ENCODE measurements at regions not wholly inside any gene's neighbourhood (a gene's known extent, or its start where the extent isn't known, plus 50 kb on each side); places are given as distances from the start of the nearest gene placed in this dataset.

GRCh38 chr2:145644820-145645302 is 1124.9 kb upstream of the ZEB2 start:
- TF ChIP-seq, protein P1, sequence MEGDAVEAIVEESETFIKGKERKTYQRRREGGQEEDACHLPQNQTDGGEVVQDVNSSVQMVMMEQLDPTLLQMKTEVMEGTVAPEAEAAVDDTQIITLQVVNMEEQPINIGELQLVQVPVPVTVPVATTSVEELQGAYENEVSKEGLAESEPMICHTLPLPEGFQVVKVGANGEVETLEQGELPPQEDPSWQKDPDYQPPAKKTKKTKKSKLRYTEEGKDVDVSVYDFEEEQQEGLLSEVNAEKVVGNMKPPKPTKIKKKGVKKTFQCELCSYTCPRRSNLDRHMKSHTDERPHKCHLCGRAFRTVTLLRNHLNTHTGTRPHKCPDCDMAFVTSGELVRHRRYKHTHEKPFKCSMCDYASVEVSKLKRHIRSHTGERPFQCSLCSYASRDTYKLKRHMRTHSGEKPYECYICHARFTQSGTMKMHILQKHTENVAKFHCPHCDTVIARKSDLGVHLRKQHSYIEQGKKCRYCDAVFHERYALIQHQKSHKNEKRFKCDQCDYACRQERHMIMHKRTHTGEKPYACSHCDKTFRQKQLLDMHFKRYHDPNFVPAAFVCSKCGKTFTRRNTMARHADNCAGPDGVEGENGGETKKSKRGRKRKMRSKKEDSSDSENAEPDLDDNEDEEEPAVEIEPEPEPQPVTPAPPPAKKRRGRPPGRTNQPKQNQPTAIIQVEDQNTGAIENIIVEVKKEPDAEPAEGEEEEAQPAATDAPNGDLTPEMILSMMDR (IDR thresholded peaks at IDR 0.05; ENCODE audit: low read depth, low read length, missing control alignments), result no peak
- DNase-seq (ENCODE audit: low read depth), result peak; percentile 13
- no peak overlapping the region for H3K4me3 ChIP-seq (ENCODE audit: low read depth, low read length)

DNA sequence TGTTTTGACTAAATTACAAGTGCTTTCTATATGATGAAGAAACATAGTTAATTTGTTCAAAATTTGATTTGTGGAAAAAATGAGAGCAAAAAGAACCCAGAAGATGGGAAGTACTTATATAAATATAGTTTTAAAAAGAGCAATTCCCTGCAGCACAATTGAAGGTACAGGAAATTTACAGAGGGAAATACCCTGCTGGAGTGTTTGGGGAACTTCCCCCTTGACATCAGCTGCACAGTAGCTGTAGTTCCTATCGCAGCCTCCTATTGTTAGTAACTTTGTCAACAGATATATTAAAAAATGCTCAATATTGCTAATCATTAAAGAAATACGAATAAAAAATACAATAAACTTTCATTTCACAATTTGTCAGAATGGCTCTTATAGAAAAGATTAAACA is 1118.8 kb upstream of the ZEB2 start:
- no peak for DNase-seq (ENCODE audit: low read depth)
- H3K4me3 ChIP-seq (ENCODE audit: low read depth, low read length), result no peak overlapping the region
- TF ChIP-seq, protein P1 (IDR thresholded peaks at IDR 0.05; ENCODE audit: low read depth, low read length, missing control alignments), result peak; percentile 19

DNA sequence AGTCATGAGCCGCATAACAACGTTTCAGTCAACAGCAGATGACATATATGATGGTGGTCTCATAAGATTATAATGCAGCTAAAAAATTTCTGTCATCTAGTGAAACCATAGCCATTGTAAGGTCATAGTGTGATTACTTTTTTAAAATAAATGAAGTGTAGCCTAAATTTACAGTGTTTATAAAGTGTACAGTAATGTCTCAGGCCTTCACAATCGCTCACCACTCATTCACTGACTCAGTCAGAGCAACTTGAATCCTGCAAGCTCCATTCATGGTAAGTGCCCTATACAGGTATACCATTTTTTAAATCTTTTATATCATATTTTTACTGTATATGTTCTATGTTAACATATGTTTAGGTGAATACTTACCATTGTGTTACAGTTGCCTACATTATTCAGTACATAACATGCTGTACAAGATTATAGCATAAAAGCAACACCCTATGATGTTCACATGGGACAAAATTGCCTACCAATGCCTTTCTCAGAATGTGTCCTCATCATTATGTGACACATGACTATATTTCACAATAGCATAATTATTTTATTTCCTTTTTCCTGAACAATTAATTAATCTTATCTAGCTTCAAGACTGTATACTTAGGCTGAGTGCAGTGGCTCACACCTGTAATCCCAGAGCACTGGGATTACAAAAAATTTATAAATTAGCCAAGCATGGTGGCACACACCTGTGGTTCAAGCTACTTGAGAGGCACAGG is 1115.9 kb upstream of the ZEB2 start:
- TF ChIP-seq, protein P1 (IDR thresholded peaks at IDR 0.05; ENCODE audit: low read depth, low read length, missing control alignments), result no peak
- H3K4me3 ChIP-seq (ENCODE audit: low read depth, low read length), result no peak overlapping the region
- no peak for DNase-seq (ENCODE audit: low read depth)

GRCh38 chr2:145631561-145631960 is 1111.6 kb upstream of the ZEB2 start:
- no peak for DNase-seq (ENCODE audit: low read depth)
- TF ChIP-seq, protein P1 (IDR thresholded peaks at IDR 0.05; ENCODE audit: low read depth, low read length, missing control alignments), result no peak
- H3K4me3 ChIP-seq (ENCODE audit: low read depth, low read length), result no peak overlapping the region

GRCh38 chr2:145626301-145626700 is 1106.4 kb upstream of the ZEB2 start:
- H3K4me3 ChIP-seq (ENCODE audit: low read depth, low read length), result no peak overlapping the region
- no peak for DNase-seq (ENCODE audit: low read depth)
- TF ChIP-seq, protein P1 (IDR thresholded peaks at IDR 0.05; ENCODE audit: low read depth, low read length, missing control alignments), result no peak

DNA sequence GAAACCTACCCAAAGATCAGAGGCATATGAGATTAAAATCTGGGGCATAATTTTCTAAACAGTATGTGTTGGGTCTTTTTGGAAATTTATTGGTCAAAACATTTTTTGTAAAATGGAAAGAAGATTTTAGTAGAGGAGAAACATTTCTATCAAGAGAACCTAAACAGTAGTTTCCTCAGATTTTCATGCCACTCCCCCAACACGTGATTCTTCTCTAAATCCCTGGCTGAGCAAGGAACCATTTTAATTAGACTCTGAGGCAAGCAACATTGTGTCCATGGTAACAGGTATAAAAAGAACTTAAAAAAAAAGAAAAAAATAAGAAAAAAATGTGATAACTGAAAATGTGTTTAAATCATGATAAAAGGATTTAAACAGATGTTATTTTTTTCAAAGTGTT is 1105.2 kb upstream of the ZEB2 start:
- TF ChIP-seq, protein P1 (IDR thresholded peaks at IDR 0.05; ENCODE audit: low read depth, low read length, missing control alignments), result no peak
- H3K4me3 ChIP-seq (ENCODE audit: low read depth, low read length), result no peak overlapping the region
- DNase-seq (ENCODE audit: low read depth), result no peak

DNA sequence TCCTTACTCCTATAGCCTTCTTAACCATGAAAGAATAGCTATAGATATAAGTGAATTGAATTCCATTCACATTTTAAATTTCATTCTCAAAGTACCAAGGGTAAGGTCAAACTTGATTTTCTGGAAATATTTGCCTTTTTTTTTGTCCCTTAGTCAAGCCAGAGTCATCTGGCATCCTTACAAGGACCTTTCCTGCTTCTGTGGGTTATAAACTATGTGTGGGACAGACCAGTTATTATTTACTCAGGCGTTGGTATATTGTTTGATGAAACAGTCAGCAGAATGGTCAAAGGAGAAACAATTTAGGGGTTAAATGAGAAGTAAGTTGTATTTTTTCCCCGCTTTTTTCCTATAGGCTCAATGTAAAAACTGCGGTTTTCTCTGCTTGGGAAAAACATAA is 1103.2 kb upstream of the ZEB2 start:
- DNase-seq (ENCODE audit: low read depth), result no peak
- TF ChIP-seq, protein P1 (IDR thresholded peaks at IDR 0.05; ENCODE audit: low read depth, low read length, missing control alignments), result no peak
- no peak overlapping the region for H3K4me3 ChIP-seq (ENCODE audit: low read depth, low read length)

Data from GM12864 (cell line).